GM18909 (cell line): ENCODE measurements at regions not wholly inside any gene's neighbourhood (a gene's known extent, or its start where the extent isn't known, plus 50 kb on each side); places are given as distances from the start of the nearest gene placed in this dataset.
"Not testable (repeated sequence)": the region's sequence is repeated elsewhere in the genome, so short reads cannot be mapped to it uniquely, and the experiment has no call there.

Experiments
- ATAC-seq: cut with Tn5 transposase; IDR thresholded peaks from one replicate; pipeline ENCODE4 v1.9.1; 2021; ENCODE audit warnings: mild to moderate bottlenecking; ENCODE audit not compliant: unreplicated experiment, poor library complexity

DNA sequence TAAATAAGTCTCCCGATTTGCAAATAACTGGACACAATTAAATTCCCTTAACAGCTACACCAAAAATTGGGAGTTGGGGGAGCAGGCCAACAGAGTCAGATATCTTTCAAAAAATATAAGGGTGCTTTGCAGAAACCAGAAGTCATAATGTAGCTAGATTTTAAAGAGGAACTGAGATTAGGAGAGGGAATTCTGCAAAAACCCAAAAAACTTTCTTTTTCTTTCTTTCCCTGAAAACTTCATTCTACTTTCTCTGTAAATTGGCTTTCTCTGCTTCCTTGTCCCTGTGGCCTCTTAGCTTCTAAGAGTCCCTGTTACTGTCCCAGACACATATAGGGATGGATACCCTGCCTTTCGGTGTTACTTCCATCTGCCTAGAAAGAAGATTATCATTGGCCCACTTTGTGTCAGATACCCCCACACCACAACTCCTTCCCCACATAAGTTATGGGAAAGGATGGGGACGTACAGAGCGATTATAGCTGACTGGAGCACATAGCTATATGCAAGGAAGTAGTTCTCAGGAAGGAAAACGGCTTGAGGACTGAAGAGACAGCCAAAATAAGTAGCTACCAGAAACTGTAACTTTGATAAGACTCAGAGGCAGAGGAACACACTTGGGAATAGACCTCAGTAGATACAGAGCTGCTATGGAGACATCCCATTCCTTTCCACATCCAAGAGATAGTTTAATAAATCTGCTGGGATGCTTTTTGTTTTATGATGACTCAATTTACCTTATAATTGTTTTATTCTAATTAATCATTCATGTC lies 129.1 kb upstream of the TGFBR2 start:
- no peak for ATAC-seq

DNA sequence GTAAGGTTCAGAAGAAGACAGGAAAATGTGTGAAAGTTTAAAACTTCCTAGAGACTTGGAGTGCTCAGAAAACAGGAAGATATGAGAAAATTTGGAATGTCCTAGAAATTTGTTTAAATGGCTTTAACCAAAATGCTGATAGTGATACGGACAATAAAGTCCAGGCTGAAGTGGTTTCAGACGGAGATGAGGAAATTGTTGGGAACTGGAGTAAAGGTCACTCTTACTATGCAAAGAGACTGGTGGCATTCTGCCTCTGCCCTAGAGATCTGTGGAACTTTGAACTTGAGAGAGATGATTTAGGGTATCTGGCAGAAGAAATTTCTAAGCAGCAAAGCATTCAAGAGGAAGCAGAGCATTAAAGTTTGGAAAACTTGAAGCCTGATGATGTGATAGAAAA lies 126.7 kb upstream of the TGFBR2 start:
- ATAC-seq: not testable (repeated sequence)

DNA sequence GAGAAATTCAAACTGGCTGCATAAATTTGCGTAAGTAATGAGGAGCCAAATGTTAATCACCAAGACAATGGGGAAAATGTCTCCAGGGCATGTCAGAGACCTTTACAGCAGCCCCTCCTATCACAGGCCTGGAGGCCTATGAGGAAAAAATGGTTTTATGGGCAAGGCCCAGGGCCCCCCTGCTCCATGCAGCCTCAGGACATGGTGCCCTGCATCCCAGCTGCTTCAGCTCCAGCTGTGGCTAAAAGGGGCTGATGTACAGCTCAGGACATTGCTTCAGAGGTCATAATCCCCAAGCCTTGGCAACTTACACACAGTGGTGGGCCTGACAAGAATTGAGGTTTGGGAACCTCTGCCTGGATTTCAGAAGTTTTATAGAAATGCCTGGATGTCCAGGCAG lies 126.2 kb upstream of the TGFBR2 start:
- not testable (repeated sequence) for ATAC-seq

DNA sequence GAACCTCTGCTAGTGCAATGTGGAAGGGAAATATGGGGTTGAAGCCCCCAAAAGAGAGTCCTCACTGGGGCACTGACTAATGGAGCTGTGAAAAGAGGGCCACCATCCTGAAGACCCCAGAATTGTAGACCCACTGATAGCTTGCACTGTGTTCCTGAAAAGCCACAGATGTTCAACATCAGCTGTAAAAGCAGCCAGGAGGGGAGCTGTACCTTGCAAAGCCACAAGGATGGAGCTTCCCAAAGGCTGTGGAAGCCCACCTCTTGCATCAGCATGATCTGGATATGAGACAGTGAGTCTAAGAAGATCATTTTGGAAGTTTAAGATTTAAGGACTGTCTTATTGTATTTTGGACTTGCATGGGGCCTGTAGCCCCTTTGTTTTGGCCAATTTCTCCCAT lies 125.8 kb upstream of the TGFBR2 start:
- no peak for ATAC-seq

DNA sequence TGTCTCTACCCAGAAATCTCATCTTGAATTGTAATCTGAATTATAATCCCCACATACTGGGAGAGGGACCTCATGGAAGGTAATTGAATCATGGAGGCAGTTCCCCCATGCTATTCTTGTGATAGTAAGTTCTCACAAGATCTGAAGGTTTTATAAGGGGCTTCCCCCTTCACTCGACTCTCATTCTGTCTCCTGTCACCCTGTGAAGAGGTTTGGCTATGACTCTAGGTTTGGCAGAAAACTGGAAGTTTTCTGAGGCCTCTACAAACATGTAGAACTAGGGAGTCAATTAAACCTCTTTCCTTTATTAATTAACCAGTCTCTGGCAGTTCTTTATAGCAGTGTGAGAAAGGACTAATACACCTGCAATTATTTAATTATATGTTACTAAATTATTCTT lies 125.2 kb upstream of the TGFBR2 start:
- ATAC-seq: no peak

DNA sequence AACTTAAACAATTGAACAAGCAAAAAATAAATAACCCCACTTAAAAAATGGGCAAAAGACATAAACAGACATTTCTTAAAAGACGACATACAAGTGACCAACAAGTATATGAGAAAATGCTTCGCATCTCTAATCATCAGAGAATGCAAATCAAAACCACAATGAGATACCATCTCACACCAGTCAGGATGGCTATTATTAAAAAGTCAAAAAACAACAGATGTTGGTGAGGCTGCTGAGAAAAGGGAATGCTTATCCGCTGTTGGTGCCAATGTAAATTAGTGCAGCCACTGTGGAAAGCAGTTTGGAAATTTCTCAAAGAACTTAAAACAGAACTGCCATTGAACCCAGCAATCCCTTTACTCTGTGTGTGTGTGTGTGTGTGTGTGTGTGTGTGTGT lies 122.2 kb upstream of the TGFBR2 start:
- ATAC-seq: not testable (repeated sequence)

DNA sequence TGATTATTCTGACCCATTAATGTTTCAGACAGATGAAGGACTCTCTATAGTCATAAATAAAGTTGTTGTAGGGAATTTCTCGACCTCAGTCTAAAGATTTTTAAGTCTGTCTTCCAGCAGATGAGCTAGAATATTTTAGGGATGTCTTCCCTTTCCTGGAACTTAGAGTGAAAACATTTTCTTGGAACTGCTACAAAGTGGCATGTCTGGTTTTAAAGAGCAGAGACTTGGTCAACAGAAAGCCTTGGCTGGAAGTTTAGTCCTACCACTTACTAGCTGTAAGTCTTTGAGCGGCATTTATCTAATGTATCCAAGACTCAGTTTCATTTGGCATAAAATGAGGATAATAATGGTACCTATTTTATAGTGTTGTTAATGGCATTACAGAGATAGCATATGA lies 120.0 kb upstream of the TGFBR2 start:
- no peak for ATAC-seq

DNA sequence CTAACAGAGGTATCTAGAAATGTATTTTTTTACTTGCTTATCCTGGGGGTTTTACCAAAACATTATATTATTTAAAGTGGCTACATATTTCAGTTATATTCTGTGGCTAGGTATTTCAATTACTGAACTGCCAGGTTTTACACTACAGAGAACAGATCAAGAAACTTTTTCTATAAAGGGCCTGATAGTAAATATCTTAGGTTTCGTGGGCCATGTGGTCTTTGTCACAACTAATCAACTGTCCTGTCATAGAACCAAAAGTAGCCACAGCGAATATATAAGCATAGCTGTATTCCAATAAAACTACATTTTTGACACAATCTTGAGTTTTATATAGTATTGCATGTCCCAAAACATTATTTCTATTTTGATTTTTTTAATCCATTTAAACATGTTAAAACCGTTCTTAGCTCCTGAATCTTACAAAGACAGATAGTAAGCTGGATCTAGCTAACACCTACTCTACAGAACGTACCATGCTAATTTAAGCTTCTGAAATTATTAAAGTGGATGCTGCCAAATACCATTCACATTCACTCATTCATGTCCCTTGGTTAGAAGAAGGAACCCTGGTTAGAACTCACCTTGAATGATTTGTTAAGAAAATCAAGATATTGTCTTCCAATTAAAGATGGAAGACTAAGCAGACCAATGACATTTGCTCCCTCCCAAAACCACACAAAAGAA lies 118.2 kb upstream of the TGFBR2 start:
- no peak for ATAC-seq

DNA sequence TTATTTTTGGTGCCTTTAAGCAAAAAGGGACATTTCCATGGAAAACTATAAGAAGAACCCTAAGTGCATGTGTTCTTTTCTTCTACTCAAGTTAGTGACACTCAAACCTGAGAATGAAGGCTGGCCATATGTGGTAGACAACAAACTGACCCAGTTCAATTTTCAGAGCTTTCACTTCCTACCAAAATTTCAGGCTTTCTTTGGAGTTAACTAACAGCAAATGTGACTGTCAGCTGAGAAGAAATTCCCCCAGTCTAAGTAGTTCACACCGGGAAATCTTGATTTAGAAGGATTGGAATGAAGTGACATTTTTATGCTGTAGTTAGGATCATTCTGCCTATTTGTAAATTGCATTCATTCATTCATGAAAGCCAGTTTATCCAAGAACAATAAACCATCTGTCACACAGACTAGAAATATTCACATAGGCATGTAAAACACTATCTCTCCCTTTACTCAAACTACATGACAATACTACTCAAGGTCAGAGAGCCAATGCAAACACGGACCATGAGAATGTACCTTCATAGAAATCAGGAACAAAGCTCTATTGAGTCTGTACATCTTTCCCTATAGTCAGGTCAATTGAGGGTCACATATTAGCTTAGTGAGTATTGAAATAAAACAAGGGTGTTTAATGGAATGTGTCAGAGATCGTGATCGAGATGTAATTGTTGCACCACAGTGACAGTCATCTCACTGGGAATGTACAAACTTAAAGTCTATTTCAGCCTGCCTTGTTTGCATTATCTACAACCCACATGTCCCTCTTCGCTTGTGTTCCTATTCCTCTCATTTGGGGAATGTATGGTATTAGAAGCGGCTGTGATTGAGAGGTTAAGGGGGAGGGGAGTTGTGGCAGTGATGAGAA lies 113.8 kb upstream of the TGFBR2 start:
- ATAC-seq: no peak

DNA sequence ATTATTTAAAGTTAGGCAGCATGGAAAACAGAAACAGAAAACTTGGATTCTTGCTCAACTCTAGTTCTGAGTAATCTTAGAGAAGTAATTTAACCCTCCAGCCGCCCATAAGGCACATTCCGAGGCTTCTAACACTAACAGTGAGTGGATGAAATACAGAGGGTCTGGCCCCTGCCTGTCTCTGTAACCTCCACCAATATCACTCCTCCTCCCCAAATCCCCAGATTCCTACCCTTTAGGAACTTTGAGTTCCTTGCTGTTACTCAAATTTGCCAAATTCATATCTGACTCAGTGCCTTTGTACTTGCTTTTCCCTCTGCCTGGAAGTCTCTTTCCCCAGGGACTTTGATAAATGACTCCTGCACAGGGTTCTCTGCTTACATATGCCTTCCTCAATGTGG lies 112.5 kb upstream of the TGFBR2 start:
- ATAC-seq: no peak

DNA sequence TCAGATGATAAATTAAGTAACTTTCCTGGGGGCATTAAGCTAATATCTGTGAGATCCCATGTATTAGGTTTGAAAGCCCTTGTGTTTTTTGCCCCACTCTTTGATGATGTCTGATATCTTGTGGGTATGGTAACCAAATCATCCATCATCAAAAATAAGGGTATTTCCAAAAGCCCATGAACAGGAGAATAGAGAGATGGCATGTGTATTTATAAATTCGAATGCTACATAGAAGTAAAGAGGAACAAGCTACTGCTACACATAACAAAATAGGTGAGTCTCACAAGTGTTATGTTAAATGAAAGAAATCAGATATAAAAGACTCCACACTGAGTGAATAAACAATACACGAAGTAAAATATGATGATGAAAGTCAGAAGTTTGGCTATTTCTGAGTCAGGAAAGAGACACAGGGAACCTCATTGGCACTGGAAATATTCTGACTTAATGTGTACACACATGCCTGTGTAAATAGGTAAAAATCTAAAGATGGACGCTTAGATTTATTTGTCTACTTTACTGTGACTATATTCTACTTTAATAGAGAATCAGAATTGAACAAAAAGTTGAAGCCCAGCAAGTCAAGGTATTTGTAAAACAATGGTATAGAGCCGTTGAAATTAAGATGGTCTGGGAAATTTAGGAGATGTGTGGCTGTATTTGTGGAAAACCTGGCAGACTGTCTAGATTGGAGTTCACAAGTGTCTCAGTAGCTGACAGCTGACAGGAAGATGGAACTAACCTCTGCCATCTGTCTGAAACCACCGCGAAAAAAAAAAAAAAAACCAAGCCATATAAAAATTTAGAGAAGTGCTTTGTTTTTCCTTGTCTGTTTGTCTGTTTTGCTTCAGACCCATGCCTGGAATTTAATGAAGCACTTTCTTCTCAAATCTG lies 111.0 kb upstream of the TGFBR2 start:
- no peak for ATAC-seq

DNA sequence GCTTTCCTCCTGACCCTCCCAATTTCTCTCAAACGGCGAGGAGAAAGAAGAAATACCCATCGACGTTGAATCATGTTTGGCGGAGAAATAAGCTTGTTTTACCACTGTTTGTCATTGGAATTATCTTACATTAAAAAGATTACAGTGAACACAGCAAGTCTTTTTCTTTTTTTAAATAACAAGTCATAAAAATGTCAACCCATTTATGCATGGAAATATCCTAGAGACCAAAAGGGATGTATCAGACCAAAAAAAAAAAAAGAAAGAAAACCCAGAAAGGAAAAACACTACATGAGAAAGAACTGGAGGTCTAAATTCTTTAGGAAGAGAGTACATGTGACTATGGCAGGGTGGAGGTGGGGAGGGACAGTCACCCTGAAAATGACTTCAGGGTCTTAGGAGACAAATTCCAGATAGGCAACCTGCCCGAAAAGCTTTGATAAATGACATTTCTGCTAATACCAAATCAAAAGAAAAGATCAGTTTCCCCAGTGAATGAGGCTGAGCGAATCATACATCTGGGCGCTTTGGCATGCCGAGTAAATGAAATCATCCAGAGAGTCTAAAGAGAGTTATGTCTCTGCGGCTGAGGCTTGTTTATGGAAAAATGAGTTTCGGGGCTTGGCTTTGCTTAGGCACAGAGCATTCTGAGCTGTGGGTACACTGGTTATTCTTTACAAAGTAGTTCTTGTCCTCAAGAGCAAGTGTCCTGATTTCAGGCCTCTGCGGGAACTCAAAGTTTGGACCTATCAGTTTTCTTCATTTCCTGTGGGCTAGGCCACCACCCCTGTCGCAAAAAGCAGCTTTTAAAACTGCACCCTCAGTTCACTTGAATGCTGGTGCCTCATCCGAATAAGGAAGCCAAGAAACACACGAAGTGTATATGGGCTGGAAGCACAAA lies 110.1 kb upstream of the TGFBR2 start:
- no peak for ATAC-seq

DNA sequence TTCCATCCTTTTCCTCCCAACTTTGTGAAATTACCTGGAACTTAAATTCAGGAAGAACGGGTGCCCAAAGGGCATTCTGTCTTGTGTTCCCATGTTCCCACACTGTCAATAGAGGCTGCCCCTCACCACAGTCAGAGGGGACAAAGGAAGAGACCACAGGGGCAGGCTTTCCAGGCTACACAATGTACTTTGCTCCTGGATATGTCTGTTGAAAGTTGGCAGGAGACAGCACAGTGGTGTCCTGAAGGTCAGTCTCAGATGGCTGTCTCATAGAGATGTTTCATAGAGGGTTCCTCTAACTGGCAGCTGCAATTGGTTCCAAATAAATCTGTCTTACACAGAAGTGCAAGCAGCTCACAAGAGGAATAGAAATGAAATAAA lies 107.8 kb upstream of the TGFBR2 start:
- no peak for ATAC-seq

DNA sequence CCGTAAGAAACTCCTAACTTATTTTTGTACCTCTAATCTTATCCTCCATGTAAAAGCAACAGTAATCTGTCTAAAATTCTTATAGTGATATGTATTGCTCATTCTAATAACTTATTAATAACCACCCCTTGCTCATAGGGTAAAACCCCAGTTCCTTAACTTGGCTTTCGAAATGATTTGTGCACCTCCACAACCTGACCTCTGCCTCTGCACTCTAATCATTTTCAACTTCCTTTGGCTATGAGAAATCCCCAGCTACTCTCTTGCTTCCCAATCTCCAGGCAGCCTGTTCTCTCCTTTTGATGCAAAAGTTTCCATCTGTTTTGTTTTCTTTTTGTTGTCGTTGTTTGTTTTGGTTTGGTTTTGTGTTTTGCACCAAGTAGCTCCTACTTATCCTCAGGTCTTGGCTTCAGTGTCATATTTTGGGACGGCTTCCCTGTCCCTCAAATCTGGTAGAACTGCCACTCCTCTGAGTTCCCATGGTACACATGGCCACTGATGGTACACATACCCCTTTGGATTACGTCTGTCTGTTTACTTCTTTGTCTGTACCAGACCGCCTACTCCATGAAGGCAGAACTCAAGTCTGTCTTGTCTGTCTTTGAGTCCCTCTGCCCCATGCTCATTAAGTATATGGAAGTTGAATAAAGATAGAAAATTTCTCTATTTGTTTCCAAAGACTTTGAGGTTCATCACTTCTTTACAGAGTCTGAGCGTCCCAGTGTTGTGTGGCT lies 105.6 kb upstream of the TGFBR2 start:
- ATAC-seq: peak; percentile 95

DNA sequence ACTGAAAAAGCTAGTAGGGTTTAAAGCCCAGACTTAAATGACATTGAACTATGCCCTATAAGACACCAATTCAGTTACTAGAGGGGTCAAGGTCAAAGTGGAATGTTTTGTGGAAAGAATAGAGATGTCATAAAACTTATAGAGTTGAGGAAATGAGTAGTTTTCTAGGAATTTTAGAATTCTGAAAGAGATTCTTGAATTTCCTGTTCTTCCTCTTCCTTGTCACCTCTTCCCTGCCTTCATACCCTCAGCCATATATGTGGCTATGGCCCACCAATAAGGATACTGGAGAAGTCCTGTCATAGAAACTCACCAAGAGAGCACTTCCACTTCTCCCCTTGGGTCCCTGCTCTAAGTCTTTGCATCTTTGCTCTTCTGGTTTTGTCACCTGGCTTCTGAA lies 104.9 kb upstream of the TGFBR2 start:
- ATAC-seq: no peak

DNA sequence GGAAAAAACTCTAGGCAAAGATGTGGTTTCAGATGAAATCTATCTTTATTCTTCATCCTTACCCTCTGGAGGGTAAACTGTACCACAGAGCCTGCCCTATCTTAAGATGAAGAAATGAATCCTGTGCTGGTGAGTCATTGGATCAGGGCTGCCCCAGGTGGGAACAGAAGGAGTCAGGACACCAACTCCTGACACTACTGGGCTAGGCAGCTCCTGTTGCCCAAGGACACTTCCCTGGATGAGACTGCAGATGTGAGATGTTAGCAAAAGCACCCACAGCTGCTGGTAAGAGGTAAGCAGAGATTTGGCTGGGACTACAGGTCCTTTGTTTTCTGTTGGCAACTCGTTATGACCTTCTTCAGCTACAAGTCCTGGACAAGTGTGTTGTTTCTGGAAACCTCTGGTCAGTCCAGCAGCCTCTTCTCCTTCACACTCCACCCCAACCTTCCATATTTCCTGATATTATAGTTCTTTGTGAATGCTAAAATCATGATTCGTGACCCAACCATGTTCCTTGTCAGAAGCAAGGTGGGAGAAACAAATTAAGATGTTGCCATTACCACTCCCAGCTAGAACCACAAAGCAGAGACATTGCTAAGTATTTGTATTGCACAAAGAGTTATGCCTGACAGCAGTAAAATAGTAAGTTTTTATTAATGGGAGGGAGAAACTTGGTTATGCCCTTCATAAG lies 104.2 kb upstream of the TGFBR2 start:
- ATAC-seq: no peak

DNA sequence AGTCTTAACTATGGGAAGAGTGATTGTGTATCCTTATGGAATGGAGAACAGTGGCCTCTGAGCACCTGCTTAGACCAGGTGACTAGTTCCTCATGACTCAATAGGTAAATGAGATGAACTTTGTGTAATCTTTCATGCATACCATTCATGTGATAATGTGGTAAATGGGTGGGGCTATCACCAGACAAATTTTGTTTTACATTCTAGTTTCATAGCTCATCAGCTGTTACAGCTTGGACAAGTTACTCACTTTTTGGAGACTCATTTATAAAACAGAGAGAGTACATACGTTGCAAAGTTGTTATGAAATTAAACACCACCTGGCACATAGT lies 103.7 kb upstream of the TGFBR2 start:
- ATAC-seq: peak; percentile 53

DNA sequence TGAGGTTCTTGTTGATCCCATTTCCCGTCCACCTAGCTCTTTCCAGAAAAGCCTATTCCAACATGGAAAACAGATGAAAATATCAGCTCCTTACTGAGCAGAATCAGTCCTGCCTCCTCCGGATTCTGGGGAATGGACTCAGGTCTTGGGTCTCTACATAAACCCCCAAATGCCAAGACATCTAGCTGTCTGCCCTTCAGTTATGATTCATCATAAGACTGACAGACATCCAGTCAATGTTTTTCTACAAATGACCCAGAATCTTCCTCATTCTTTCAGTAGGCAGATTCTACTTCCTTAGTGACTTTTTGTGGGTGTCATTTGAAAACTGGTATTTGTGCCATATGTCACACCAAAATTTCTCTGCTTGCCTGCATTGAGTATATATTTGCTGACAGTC lies 103.0 kb upstream of the TGFBR2 start:
- ATAC-seq: no peak
